Activated T-cell treated with anti-CD3 and anti-CD28 coated beads for 48 hours (primary cell): ENCODE measurements at regions not wholly inside any gene's neighbourhood (a gene's known extent, or its start where the extent isn't known, plus 50 kb on each side); places are given as distances from the start of the nearest gene placed in this dataset.

Source experiments
- DNase-seq: peaks from one replicate; pipeline ENCODE4 v3.0.0-alpha.2; 2020; ENCODE audit warnings: low read depth

- no peak for DNase-seq
These were observed 1921.9 kb upstream of the SEL1L start for GRCh38 chr14:83455561-83455960.

GRCh38 chr14:83461521-83461920 is 1927.9 kb upstream of the SEL1L start:
- DNase-seq: no peak

GRCh38 chr14:83462759-83463158 is 1929.1 kb upstream of the SEL1L start:
- no peak for DNase-seq

GRCh38 chr14:83463500-83464098 is 1929.9 kb upstream of the SEL1L start:
- DNase-seq: no peak

DNA sequence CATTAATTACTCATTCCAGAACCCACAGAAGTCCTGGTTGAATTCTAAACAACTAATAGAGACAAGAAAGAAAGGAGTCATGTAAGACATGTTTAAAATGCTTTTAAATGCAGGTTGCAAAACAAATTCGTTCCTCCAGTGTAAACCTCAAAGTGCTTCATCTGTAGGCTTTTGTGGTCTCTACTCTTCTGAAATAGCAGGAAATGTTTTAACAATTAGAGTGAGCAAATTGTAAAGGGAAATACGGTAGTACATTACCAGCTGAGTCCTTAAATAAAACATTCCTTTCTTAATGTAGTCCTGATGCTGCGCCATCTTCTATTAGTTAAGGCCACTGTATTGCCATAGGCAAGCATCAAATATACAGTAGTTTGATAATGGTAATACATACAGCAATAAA is 1934.2 kb upstream of the SEL1L start:
- no peak for DNase-seq

GRCh38 chr14:83470466-83470865 is 1936.8 kb upstream of the SEL1L start:
- DNase-seq: no peak

GRCh38 chr14:83470959-83471695 is 1937.5 kb upstream of the SEL1L start:
- DNase-seq: no peak

DNA sequence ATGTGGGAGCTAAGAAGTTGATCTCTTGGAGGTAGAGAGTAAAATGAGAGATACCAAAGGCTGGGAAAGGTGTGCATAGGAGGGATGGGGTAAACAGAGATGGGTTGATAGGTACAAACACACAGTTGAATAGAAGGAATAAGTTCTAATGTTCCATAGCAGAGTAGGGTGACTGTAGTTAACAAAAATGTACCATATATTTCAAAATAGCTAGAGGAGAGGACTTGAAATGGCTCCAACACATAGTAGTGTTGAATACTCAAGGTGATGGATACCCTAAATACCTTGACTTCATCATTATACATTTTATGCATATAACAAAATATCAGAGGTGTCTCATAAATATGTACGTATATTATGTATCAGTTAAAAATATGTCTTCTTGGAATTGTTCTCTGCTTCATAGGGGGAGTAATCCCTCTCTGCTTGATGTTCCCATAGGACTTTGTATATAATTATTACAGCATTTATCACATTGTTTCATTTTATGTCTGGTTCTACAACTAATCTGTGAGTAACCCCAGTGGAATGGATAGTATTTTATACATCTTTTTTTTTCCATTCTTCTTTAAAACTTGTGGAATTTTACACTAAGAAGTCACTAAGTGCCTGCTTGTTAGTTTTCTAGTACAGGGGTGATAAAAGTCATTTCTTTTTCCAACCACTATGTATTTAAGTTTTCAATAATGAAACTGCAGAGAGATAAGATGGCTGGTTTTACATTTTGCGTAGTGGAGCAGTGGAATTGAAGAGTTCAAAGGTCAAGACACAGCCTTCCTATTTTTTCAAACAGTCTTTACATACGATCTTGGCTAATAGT is 1940.0 kb upstream of the SEL1L start:
- DNase-seq: no peak

GRCh38 chr14:83478741-83479140 is 1945.1 kb upstream of the SEL1L start:
- no peak for DNase-seq

DNA sequence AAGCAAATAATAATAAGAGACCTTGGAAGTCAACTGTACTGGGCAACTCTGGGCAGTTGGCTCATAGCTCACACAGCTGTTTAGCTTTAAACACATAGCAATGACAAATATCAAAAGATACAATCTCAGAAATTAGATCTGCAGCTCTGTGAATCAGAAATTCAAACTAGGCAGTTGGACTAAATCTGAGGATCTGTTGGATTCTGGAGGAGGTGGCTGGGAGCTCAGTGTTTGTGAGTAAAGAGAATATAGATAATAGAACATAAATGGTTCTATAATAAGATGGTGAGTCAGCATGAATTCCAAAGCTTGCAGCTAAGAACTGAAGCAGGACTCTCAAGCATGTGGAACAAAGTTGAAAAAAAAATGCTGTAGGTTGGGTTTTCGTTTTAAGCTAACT is 1949.4 kb upstream of the SEL1L start:
- DNase-seq: no peak

GRCh38 chr14:83485591-83485990 is 1951.9 kb upstream of the SEL1L start:
- no peak for DNase-seq

- DNase-seq: no peak
These were observed 1957.4 kb upstream of the SEL1L start for GRCh38 chr14:83491091-83491490.

DNA sequence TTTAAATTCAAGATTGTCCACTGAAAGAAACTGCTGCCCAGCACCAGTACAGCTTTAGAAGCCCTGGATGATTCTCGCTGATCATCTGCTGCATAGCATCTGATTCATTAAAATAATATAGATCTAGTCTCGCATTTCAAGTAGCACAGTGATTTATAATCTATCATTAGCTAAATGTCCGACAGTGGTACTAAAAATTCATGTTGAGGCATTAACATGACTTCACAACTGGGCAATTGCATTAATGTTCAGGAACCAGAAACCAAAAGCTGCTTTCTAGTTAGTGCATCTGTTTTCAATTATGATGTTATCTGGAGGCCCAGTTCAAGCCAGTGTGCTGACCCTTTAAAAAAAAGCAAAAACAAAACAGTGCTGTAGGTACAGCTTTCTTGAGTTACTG is 1987.2 kb upstream of the SEL1L start:
- DNase-seq: no peak

GRCh38 chr14:83529531-83529930 is 1995.9 kb upstream of the SEL1L start:
- DNase-seq: no peak

- DNase-seq: no peak
These were observed 1996.2 kb upstream of the FLRT2 start for GRCh38 chr14:83533734-83534133.

DNA sequence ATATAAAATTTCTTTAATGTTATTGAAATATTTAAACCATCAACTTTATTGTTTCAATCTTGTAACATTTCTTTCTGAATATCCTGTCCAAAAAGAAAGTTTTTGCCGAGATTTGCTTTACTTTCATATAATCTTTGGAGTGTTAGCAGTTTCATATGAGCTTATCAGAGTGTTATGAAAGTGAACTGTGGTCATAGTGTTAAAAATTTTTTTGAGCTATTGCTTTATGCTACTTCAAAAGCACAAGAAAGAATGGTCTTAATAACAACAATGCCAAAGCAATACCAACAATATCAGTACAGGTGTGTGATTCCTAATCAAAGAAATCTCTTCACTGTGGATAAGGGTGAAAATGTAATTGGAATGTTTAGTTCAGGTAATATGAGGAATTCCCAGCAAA is 1994.9 kb upstream of the FLRT2 start:
- DNase-seq: no peak

- no peak for DNase-seq
These were observed 1994.5 kb upstream of the FLRT2 start for GRCh38 chr14:83535444-83535843.

DNA sequence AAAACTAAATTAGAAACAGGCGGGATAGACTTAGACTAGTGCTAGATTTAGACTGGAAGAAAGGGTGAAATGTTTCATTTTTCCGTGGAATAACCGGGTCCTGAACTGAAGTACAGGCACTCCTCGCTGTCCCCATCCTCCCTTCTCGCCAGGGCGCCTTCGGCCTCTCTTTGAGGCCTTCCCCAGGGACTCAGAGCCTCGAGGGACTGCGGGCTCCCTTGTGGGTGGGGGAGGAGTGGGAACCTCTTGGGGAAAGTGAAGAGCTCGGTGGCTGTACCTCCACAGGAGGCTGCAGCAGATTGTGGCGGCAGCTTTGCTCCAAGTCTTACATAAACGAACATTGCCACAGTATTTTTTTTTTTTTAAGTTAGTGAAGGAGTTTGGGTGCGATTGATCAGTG is 1988.8 kb upstream of the FLRT2 start:
- DNase-seq: no peak

- DNase-seq: no peak
These were observed 1981.7 kb upstream of the FLRT2 start for GRCh38 chr14:83548061-83548839.

GRCh38 chr14:83556065-83556464 is 1973.9 kb upstream of the FLRT2 start:
- no peak for DNase-seq

- DNase-seq: no peak
These were observed 1973.0 kb upstream of the FLRT2 start for GRCh38 chr14:83556746-83557453.

- DNase-seq: no peak
These were observed 1971.0 kb upstream of the FLRT2 start for GRCh38 chr14:83558946-83559345.
